Keratinocyte (primary cell): ENCODE measurements at regions not wholly inside any gene's neighbourhood (a gene's known extent, or its start where the extent isn't known, plus 50 kb on each side); places are given as distances from the start of the nearest gene placed in this dataset.

ENCODE experiments used
- DNase-seq: peaks from one replicate; pipeline ENCODE4 v3.0.0-alpha.2; 2011; ENCODE audit warnings: low read depth, missing footprints, low spot score
- FAIRE-seq: peaks from 2 replicates; lab custom pipeline; 2011; peaks lifted over from hg19 to GRCh38; lab: Jason Lieb, UNC
- H2AFZ ChIP-seq: 2 replicates; pipeline ENCODE4 v1.6.0; 2012; ENCODE audit warnings: low read length, control low read depth, inconsistent platforms; ENCODE audit not compliant: control insufficient read depth
- H3K27ac ChIP-seq: 2 replicates; pipeline ENCODE4 v1.5.1; 2011; ENCODE audit warnings: low read length; ENCODE audit not compliant: control insufficient read depth, insufficient read depth
- H3K27me3 ChIP-seq: 3 replicates; pipeline ENCODE4 v1.6.0; 2011; ENCODE audit warnings: low read length; ENCODE audit not compliant: control insufficient read depth, insufficient read depth; ENCODE audit errors: extremely low read depth
- H3K36me3 ChIP-seq, 2 experiments: 2 replicates in 1 of 2; 3 replicates in 1 of 2; pipeline ENCODE4 v1.5.1; 2011; ENCODE audit warnings: low read length in 2 of 2, mild to moderate bottlenecking in 1 of 2; ENCODE audit not compliant: control insufficient read depth in 2 of 2, insufficient read depth in 2 of 2; ENCODE audit errors: extremely low read depth in 1 of 2
- H3K4me1 ChIP-seq: 3 replicates; pipeline ENCODE4 v1.5.1; 2011; ENCODE audit warnings: low read length; ENCODE audit not compliant: control insufficient read depth, insufficient read depth; ENCODE audit errors: extremely low read depth
- H3K4me2 ChIP-seq: 3 replicates; pipeline ENCODE4 v1.6.0; 2011; ENCODE audit warnings: low read depth, low read length; ENCODE audit not compliant: control insufficient read depth, insufficient read depth; ENCODE audit errors: extremely low read depth
- H3K4me3 ChIP-seq, 3 experiments: fragments of 200-600 bp in 1 of 3; sonication (generic) in 1 of 3; 2 replicates in 2 of 3; 3 replicates in 1 of 3; pipeline ENCODE4 v1.5.1; 2011 to 2016; ENCODE audit warnings: low read length in 3 of 3, mild to moderate bottlenecking in 3 of 3, control low read depth in 2 of 3, inconsistent platforms in 1 of 3, low read depth in 1 of 3, mixed read lengths in 1 of 3, mixed run types in 1 of 3, moderate library complexity in 1 of 3; ENCODE audit not compliant: control insufficient read depth in 2 of 3, insufficient read depth in 2 of 3; ENCODE audit errors: extremely low read depth in 1 of 3
- H3K79me2 ChIP-seq: 2 replicates; pipeline ENCODE4 v1.6.0; 2012; ENCODE audit warnings: low read length; ENCODE audit not compliant: control insufficient read depth, insufficient read depth
- H3K9ac ChIP-seq: 3 replicates; pipeline ENCODE4 v1.6.0; 2011; ENCODE audit warnings: low read length; ENCODE audit not compliant: control insufficient read depth, insufficient read depth; ENCODE audit errors: extremely low read depth
- H3K9me1 ChIP-seq: 3 replicates; pipeline ENCODE4 v1.6.0; 2011; ENCODE audit warnings: low read length; ENCODE audit not compliant: control insufficient read depth, insufficient read depth; ENCODE audit errors: extremely low read depth
- H3K9me3 ChIP-seq: 2 replicates; pipeline ENCODE4 v1.5.1; 2012; ENCODE audit warnings: low read depth, low read length; ENCODE audit not compliant: control insufficient read depth
- H4K20me1 ChIP-seq: 3 replicates; pipeline ENCODE4 v1.6.0; 2011; ENCODE audit warnings: low read length; ENCODE audit not compliant: control insufficient read depth, insufficient read depth; ENCODE audit errors: extremely low read depth
- CTCF ChIP-seq, 3 experiments: IDR thresholded peaks in 1 of 3; conservative IDR thresholded peaks in 1 of 3; optimal IDR thresholded peaks in 1 of 3; 2 replicates in 2 of 3; 3 replicates in 1 of 3; pipeline versions ENCODE3 to v1.5.1; 2011; ENCODE audit warnings: low read length in 3 of 3, mild to moderate bottlenecking in 3 of 3, moderate library complexity in 2 of 3, control low read depth in 1 of 3, inconsistent platforms in 1 of 3; ENCODE audit not compliant: insufficient read depth in 2 of 3; ENCODE audit errors: extremely low read depth in 1 of 3
- EZH2 ChIP-seq: IDR thresholded peaks from one replicate; pipeline ENCODE4 v1.6.1; 2012; ENCODE audit warnings: inconsistent platforms, mild to moderate bottlenecking, low read length, moderate library complexity
- dilution Hi-C: fragments of 300-500 bp; cut with MboI; formaldehyde crosslinking; loops from one replicate; pipeline ENCODE4 v1.7.0; 2020; ENCODE audit warnings: low sequenced_read_pairs; ENCODE audit not compliant: extremely low pct_ligation_motif_present

GRCh38 chr20:20856306-20856705 is 143.9 kb upstream of the RALGAPA2 start:
- no peak overlapping the region for H2AFZ ChIP-seq
- no peaks in the 10 kb centered on the region for H3K9me1 ChIP-seq
- dilution Hi-C loops, result no loop called here
- no peak overlapping the region for H3K27ac ChIP-seq
- H3K4me3 ChIP-seq, result no peak overlapping the region
- no peaks in the 10 kb centered on the region for H3K9me3 ChIP-seq
- H3K4me2 ChIP-seq, result no peak overlapping the region
- no peaks in the 10 kb centered on the region for H3K4me1 ChIP-seq
- no peaks in the 10 kb centered on the region for H3K79me2 ChIP-seq
- no peaks in the 10 kb centered on the region for H3K36me3 ChIP-seq
- no peak for FAIRE-seq
- H3K27me3 ChIP-seq, result no peaks in the 10 kb centered on the region
- no peaks in the 10 kb centered on the region for H4K20me1 ChIP-seq
- no peak overlapping the region for H3K9ac ChIP-seq
- no peak for DNase-seq
- TF ChIP-seq EZH2 (no peak), CTCF (optimal IDR thresholded peaks at IDR 0.05 in 1 of 3, IDR thresholded peaks at IDR 0.05 in 1 of 3, conservative IDR thresholded peaks at IDR 0.05 in 1 of 3; ENCODE audit: extremely low read depth in 1 of 3, insufficient read depth in 2 of 3, low read length in 3 of 3) (no peak)

- Histone ChIP-seq H3K79me2 (no peaks in the 10 kb centered on the region), H2AFZ (no peak overlapping the region), H3K4me2 (no peak overlapping the region), H3K36me3 (no peaks in the 10 kb centered on the region), H3K4me3 (no peak overlapping the region), H3K9me3 (no peaks in the 10 kb centered on the region), H3K27ac (no peak overlapping the region), H3K4me1 (no peaks in the 10 kb centered on the region), H4K20me1 (no peaks in the 10 kb centered on the region), H3K27me3 (no peaks in the 10 kb centered on the region), H3K9ac (no peak overlapping the region), H3K9me1 (no peaks in the 10 kb centered on the region)
- no peak for DNase-seq
- no peak for FAIRE-seq
- TF ChIP-seq EZH2, result no peak
- TF ChIP-seq CTCF (optimal IDR thresholded peaks at IDR 0.05 in 1 of 3, IDR thresholded peaks at IDR 0.05 in 1 of 3, conservative IDR thresholded peaks at IDR 0.05 in 1 of 3; ENCODE audit: extremely low read depth in 1 of 3, insufficient read depth in 2 of 3, low read length in 3 of 3), result no peak
- dilution Hi-C loops, result no loop called here
Observed at GRCh38 chr20:20851385-20851784, 138.9 kb upstream of the RALGAPA2 start.
